Right lobe of liver (tissue), 4 donors: ENCODE measurements at regions not wholly inside any gene's neighbourhood (a gene's known extent, or its start where the extent isn't known, plus 50 kb on each side); places are given as distances from the start of the nearest gene placed in this dataset.

Experiments
- POLR2A ChIP-seq: fragments of 450-650 bp; IDR thresholded peaks from one replicate; pipeline ENCODE4 v1.6.1; 2017; ENCODE audit warnings: antibody characterized with exemption, mild to moderate bottlenecking
- TF ChIP-seq, protein P1 (sequence below), 4 donors: fragments of 200-600 bp in 3 of 4; fragments of 450-650 bp in 1 of 4; IDR thresholded peaks; one replicate each; pipeline versions ENCODE4 v1.5.1 to v1.8.0; 2016 to 2022; ENCODE audit warnings: antibody characterized with exemption in 4 of 4, mild to moderate bottlenecking in 2 of 4
- donor health status: DM: no; HTN: no; CAD: no.
- donor health status: DM: no; HTN: no; CAD: no.
- donor health status: DM: no; HTN: yes; CAD: no.

DNA sequence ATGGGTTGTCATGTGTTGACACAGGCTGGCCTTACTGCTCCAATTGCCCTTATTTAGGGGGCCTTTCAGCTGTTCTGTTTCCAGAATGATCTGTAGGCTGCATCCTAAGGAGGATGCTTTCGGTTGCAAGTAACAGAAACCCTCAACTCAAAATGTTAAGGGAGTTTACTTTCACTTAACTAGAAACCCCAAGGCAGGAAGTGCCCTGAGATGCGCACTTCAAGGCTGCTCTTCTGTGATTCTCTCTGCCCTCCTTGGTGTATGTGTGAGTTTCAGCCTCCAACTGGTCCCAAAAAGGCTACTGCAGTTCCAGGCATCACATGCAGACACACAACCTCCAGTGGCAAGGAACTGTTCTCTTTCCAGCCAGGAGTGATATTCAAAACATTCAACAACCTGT is 97.3 kb upstream of the ATP6AP2 start:
- TF ChIP-seq, protein P1, sequence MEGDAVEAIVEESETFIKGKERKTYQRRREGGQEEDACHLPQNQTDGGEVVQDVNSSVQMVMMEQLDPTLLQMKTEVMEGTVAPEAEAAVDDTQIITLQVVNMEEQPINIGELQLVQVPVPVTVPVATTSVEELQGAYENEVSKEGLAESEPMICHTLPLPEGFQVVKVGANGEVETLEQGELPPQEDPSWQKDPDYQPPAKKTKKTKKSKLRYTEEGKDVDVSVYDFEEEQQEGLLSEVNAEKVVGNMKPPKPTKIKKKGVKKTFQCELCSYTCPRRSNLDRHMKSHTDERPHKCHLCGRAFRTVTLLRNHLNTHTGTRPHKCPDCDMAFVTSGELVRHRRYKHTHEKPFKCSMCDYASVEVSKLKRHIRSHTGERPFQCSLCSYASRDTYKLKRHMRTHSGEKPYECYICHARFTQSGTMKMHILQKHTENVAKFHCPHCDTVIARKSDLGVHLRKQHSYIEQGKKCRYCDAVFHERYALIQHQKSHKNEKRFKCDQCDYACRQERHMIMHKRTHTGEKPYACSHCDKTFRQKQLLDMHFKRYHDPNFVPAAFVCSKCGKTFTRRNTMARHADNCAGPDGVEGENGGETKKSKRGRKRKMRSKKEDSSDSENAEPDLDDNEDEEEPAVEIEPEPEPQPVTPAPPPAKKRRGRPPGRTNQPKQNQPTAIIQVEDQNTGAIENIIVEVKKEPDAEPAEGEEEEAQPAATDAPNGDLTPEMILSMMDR (IDR thresholded peaks at IDR 0.05), result no peak
- no peak for TF ChIP-seq POLR2A
